ENCODE measurements at regions not wholly inside any gene's neighbourhood (a gene's known extent, or its start where the extent isn't known, plus 50 kb on each side); places are given as distances from the start of the nearest gene placed in this dataset.

GRCh38 chr7:36096460-36097095 lies 56.5 kb upstream of the EEPD1 start:
- WGBS (ENCODE audit: missing lambda C conversion rate): 76% methylated on average over 6 of the region's 6 CpGs
- ChIA-PET CTCF (interaction anchor here (1.3 kb wide), 2 partner anchors 13 to 111 kb away, joined by 4 read pairs; no protein-coding TSS in a partner anchor), POLR2A (no interaction called here)
- TF ChIP-seq HOXA7 (CRISPR knock-in tag; IDR thresholded peaks at IDR 0.05) (no peak), SMC3 (IDR thresholded peaks at IDR 0.05) (0 out of 3 replicates have a peak, but pooled peaks have one; percentile 8)
- no peak overlapping the region for H3K4me2 ChIP-seq
- no peak overlapping the region for H3K4me3 ChIP-seq
- peaks cover 2% of the 10 kb centered on the region; the same call in 1 of the 3 replicates for H3K9me3 ChIP-seq
- peak in 1 of 2 experiments; percentile 50; a peak in 2 of 6 replicates for ATAC-seq
- 0 out of 6 replicates have a peak overlapping the region, but pooled peaks of 1 of the 2 experiments have one; percentile 7 for H3K27ac ChIP-seq
- no peak for FAIRE-seq
- H3K4me1 ChIP-seq: peaks cover 4% of the 10 kb centered on the region; the same call in 1 of the 3 replicates
- peak in 1 of 2 experiments; percentile 18 for DNase-seq (ENCODE audit: low read depth in 1 of 2, low spot score in 1 of 2)

- TF ChIP-seq RAD21 (conservative IDR thresholded peaks at IDR 0.05 in 1 of 2, IDR thresholded peaks at IDR 0.05 in 1 of 2) (no peak), MAZ (IDR thresholded peaks at IDR 0.05; ENCODE audit: borderline replicate concordance, low read depth, low read length) (no peak), MYC (IDR thresholded peaks at IDR 0.05; ENCODE audit: borderline replicate concordance, low read length) (no peak)
- ChIA-PET CTCF (interaction anchor here (0.6 to 1.1 kb wide), 2 partner anchors 17 to 150 kb away, joined by 3 read pairs; no protein-coding TSS in a partner anchor), POLR2A (no interaction called here)
- DNase-seq (ENCODE audit: low read depth in 1 of 2, low spot score in 1 of 2) (no peak), ATAC-seq (no peak), FAIRE-seq (no peak)
- Histone ChIP-seq H3K9me3 (peaks cover 2% of the 10 kb centered on the region; the same call in 1 of the 3 replicates), H3K4me3 (no peak overlapping the region), H3K4me1 (peaks cover 4% of the 10 kb centered on the region; the same call in 1 of the 3 replicates), H3K4me2 (no peak overlapping the region), H3K27ac (no peak overlapping the region)
These were observed 55.0 kb upstream of the EEPD1 start for GRCh38 chr7:36098096-36098495.

- H3K9me3 ChIP-seq: peaks cover 2% of the 10 kb centered on the region; the same call in 1 of the 3 replicates
- FAIRE-seq: peak; percentile 51
- ATAC-seq: no peak
- WGBS (ENCODE audit: missing lambda C conversion rate): 53% methylated on average over 2 of the region's 2 CpGs
- no peak overlapping the region for H3K4me3 ChIP-seq
- no peak overlapping the region for H3K27ac ChIP-seq
- H3K4me2 ChIP-seq: no peak overlapping the region
- peaks cover 4% of the 10 kb centered on the region; the same call in 1 of the 3 replicates for H3K4me1 ChIP-seq
- DNase-seq (ENCODE audit: low read depth in 1 of 2, low spot score in 1 of 2): no peak
- ChIA-PET CTCF (no interaction called here), POLR2A (no interaction called here)
- TF ChIP-seq RFX5 (IDR thresholded peaks at IDR 0.05): no peak
- no peak for TF ChIP-seq EP300 (IDR thresholded peaks at IDR 0.05)
- no peak for TF ChIP-seq MAZ (IDR thresholded peaks at IDR 0.05; ENCODE audit: borderline replicate concordance, low read depth, low read length)
- no peak for TF ChIP-seq USF2 (IDR thresholded peaks at IDR 0.05)
- TF ChIP-seq FOSB (CRISPR knock-in tag; IDR thresholded peaks at IDR 0.05): no peak
- no peak for TF ChIP-seq SREBF2 (IDR thresholded peaks at IDR 0.05)
- TF ChIP-seq RCOR1 (IDR thresholded peaks at IDR 0.05; ENCODE audit: low read depth, low read length): no peak
These were observed 52.8 kb upstream of the EEPD1 start for GRCh38 chr7:36100226-36100625.

- ATAC-seq (no peak), FAIRE-seq (no peak), DNase-seq (ENCODE audit: low read depth in 1 of 2, low spot score in 1 of 2) (no peak)
- Histone ChIP-seq H3K4me3 (no peak overlapping the region), H3K27ac (no peak overlapping the region), H3K4me2 (no peak overlapping the region), H3K4me1 (peaks cover 4% of the 10 kb centered on the region; the same call in 1 of the 3 replicates), H3K9me3 (peaks cover 2% of the 10 kb centered on the region; the same call in 1 of the 3 replicates)
- POLR2A ChIA-PET: no interaction called here
- 16% methylated on average over 1 of the region's 1 CpG for WGBS (ENCODE audit: missing lambda C conversion rate)
- TF ChIP-seq RCOR1 (IDR thresholded peaks at IDR 0.05; ENCODE audit: low read depth, low read length) (no peak), CHD2 (IDR thresholded peaks at IDR 0.05; ENCODE audit: low read length, partially characterized antibody) (no peak)
- CTCF ChIA-PET: no interaction called here
These were observed 52.4 kb upstream of the EEPD1 start for GRCh38 chr7:36100634-36101033.

Small RNAs in the stretch of these regions (small RNA-seq; reads per million reads assigned to genes)
- gene RNU6-1085P: 0 reads per million in 6 experiments
